Gastrocnemius medialis (tissue), 4 donors: ENCODE measurements at regions not wholly inside any gene's neighbourhood (a gene's known extent, or its start where the extent isn't known, plus 50 kb on each side); places are given as distances from the start of the nearest gene placed in this dataset.

Experiments
- ATAC-seq, 2 donors: fragments of 150-250 bp; one replicate each; pipeline ENCODE4 v1.9.1; 2016
- DNase-seq, 2 donors: peaks; one replicate each; pipeline ENCODE4 v3.0.0-alpha.2; 2019
- H3K27ac ChIP-seq, 4 donors: fragments of 200-600 bp; sonication (generic); 1 replicate in 1 of 4; 2 replicates in 3 of 4; pipeline ENCODE4 v1.5.1; 2016 to 2018; ENCODE audit warnings: mild to moderate bottlenecking in 2 of 4, moderate library complexity in 1 of 4
- H3K27me3 ChIP-seq, 3 donors: fragments of 200-600 bp; sonication (generic) in 2 of 3; 1 replicate in 1 of 3; 2 replicates in 2 of 3; pipeline versions ENCODE4 v1.5.1 to v1.6.0; 2016 to 2019; ENCODE audit warnings: mild to moderate bottlenecking in 1 of 3, moderate library complexity in 1 of 3
- H3K36me3 ChIP-seq, 2 donors: fragments of 200-600 bp; sonication (generic) in 1 of 2; one replicate each; pipeline ENCODE4 v1.5.1; 2017 to 2018
- H3K4me1 ChIP-seq, 2 donors: fragments of 200-600 bp; sonication (generic) in 1 of 2; one replicate each; pipeline ENCODE4 v1.5.1; 2016 to 2017; ENCODE audit warnings: mild to moderate bottlenecking in 2 of 2
- H3K4me3 ChIP-seq, 4 donors: fragments of 200-600 bp; sonication (generic) in 3 of 4; 1 replicate in 1 of 4; 2 replicates in 3 of 4; pipeline ENCODE4 v1.5.1; 2016 to 2019; ENCODE audit warnings: mild to moderate bottlenecking in 2 of 4
- H3K9me3 ChIP-seq, 3 donors: fragments of 200-600 bp; sonication (generic) in 2 of 3; 1 replicate in 1 of 3; 2 replicates in 2 of 3; pipeline ENCODE4 v1.5.1; 2016 to 2019
- CTCF ChIP-seq, 5 experiments: fragments of 450-650 bp in 3 of 5; fragments of 200-600 bp in 2 of 5; sonication (generic) in 2 of 5; IDR thresholded peaks in 4 of 5; conservative IDR thresholded peaks in 1 of 5; 1 replicate in 4 of 5; 2 replicates in 1 of 5; pipeline ENCODE4 v1.5.1; 2016 to 2019; ENCODE audit warnings: antibody characterized with exemption in 5 of 5, mild to moderate bottlenecking in 3 of 5, moderate library complexity in 3 of 5
- POLR2A ChIP-seq, 2 donors: fragments of 450-650 bp; IDR thresholded peaks; one replicate each; pipeline ENCODE4 v1.6.1; 2017; ENCODE audit warnings: antibody characterized with exemption in 2 of 2, mild to moderate bottlenecking in 2 of 2, moderate library complexity in 2 of 2
- in situ Hi-C, 4 donors: fragments of 200-750 bp; cut with MboI; loops; one replicate each; pipeline versions ENCODE4 v1.15.0 to v1.8.0; 2017; ENCODE audit warnings: low sequenced_read_pairs in 4 of 4
- intact Hi-C: fragments of 100-400 bp; cut with DNase I; formaldehyde crosslinking; loops from one replicate; pipeline ENCODE4 v1.15.1; 2023; ENCODE audit warnings: low total_unique reads

- no peaks in the 10 kb centered on the region for H3K9me3 ChIP-seq
- no peak for DNase-seq
- in situ Hi-C loops (no loop called here), intact Hi-C loops (no loop called here)
- no peaks in the 10 kb centered on the region for H3K36me3 ChIP-seq
- H3K27me3 ChIP-seq: no peaks in the 10 kb centered on the region
- no peak for TF ChIP-seq POLR2A (IDR thresholded peaks at IDR 0.05)
- TF ChIP-seq CTCF (IDR thresholded peaks at IDR 0.05 in 4 of 5, conservative IDR thresholded peaks at IDR 0.05 in 1 of 5): no peak
- no peak overlapping the region for H3K4me3 ChIP-seq
- peaks cover 0 to 6% of the 10 kb centered on the region in 2 donors for H3K4me1 ChIP-seq
- H3K27ac ChIP-seq: no peak overlapping the region
- no peak for ATAC-seq
Measured at GRCh38 chr17:77297693-77298666, 157.2 kb downstream of the SEC14L1 start.

GRCh38 chr17:77298811-77299210 lies 158.0 kb downstream of the SEC14L1 start:
- Histone ChIP-seq H3K9me3 (no peaks in the 10 kb centered on the region), H3K27ac (no peak overlapping the region), H3K4me3 (no peak overlapping the region), H3K27me3 (no peaks in the 10 kb centered on the region), H3K4me1 (peaks cover 0 to 6% of the 10 kb centered on the region in 2 donors), H3K36me3 (no peaks in the 10 kb centered on the region)
- DNase-seq (no peak), ATAC-seq (no peak)
- in situ Hi-C loops (no loop called here), intact Hi-C loops (no loop called here)
- no peak for TF ChIP-seq CTCF (IDR thresholded peaks at IDR 0.05 in 4 of 5, conservative IDR thresholded peaks at IDR 0.05 in 1 of 5)
- no peak for TF ChIP-seq POLR2A (IDR thresholded peaks at IDR 0.05)

DNA sequence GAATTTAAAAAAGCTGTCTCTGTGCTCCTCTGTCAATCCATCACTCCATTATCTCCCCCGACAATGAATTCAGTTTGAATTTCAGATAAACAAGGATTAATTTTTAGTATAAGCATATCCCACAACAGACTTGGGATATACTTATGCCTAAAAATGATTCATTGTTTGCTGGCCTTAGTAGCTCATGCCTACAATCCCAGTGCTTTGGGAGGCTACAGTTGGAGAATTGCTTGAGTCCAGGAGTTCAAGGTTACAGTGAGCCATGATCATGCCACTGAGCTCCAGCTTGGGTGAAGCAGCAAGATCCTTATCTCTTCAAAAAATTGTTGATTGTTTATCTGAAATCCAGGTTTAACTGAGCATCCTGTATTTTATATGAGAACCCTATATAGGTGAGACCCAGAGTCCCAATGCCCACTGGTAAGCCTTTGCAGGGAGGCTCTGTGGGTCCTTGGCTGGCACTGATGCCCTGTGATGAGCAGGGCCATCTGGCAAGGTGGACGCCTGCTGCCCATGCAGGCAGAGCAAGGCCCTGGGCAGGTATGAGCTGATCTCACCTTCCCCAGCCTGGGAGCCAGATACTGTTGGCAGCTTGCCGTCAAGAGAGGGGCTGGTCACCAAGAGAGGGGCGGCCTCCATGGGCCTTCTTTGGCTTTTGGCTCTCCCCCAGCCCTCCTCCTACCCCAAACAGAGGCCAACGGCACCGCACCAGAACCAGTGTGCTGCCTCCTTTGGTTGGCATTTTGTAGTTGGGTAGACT lies 158.7 kb downstream of the SEC14L1 start:
- DNase-seq: no peak
- TF ChIP-seq POLR2A (IDR thresholded peaks at IDR 0.05) (no peak), CTCF (IDR thresholded peaks at IDR 0.05 in 4 of 5, conservative IDR thresholded peaks at IDR 0.05 in 1 of 5) (no peak)
- no peaks in the 10 kb centered on the region for H3K27me3 ChIP-seq
- in situ Hi-C loops (no loop called here), intact Hi-C loops (no loop called here)
- no peaks in the 10 kb centered on the region for H3K9me3 ChIP-seq
- H3K4me1 ChIP-seq: peaks cover 0 to 6% of the 10 kb centered on the region in 2 donors
- H3K27ac ChIP-seq: no peak overlapping the region
- no peak overlapping the region for H3K4me3 ChIP-seq
- no peaks in the 10 kb centered on the region for H3K36me3 ChIP-seq
- ATAC-seq: no peak

DNA sequence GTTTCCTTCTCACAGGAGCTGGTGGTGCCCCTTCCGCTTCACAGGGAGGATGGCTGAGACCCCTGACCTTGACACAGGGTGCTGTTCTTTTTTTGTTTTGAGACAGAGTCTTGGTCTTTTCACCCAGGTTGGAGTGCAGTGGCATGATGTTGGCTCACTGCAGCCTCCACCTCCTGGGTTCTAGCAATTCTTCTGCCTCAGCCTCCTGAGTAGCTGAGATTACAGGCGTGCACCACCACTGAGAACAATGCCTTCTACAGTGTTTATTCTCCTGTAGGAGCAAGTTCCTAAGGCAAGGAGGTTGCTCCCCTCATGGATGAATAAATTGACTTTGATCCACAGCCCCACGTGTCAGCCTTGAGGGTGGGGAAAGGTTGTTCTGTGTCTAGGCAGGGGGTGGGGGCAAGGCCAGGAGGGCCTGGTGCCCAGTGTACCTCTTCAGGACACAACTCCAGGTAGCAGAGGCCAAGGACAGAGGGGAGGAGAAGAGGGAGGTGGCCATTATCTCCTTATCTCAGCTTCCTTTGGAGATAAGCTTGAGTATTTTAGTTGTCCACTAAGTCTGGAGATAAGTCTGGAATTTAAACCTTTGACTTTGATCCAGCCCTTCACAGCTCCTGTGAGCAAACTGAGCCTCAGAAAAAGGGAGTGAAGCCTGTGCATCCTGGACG lies 159.4 kb downstream of the SEC14L1 start:
- intact Hi-C loops (no loop called here), in situ Hi-C loops (no loop called here)
- H3K4me1 ChIP-seq: peaks cover 0 to 6% of the 10 kb centered on the region in 2 donors
- no peaks in the 10 kb centered on the region for H3K27me3 ChIP-seq
- ATAC-seq (no peak), DNase-seq (no peak)
- no peaks in the 10 kb centered on the region for H3K36me3 ChIP-seq
- TF ChIP-seq POLR2A (IDR thresholded peaks at IDR 0.05): no peak
- TF ChIP-seq CTCF (IDR thresholded peaks at IDR 0.05 in 4 of 5, conservative IDR thresholded peaks at IDR 0.05 in 1 of 5): no peak
- no peak overlapping the region for H3K27ac ChIP-seq
- no peaks in the 10 kb centered on the region for H3K9me3 ChIP-seq
- H3K4me3 ChIP-seq: no peak overlapping the region
